Epidermal melanocyte (primary cell): ENCODE measurements at regions not wholly inside any gene's neighbourhood (a gene's known extent, or its start where the extent isn't known, plus 50 kb on each side); places are given as distances from the start of the nearest gene placed in this dataset.
"Not testable (repeated sequence)": the region's sequence is repeated elsewhere in the genome, so short reads cannot be mapped to it uniquely, and the experiment has no call there.

ENCODE experiments used
- DNase-seq: peaks from one replicate; pipeline ENCODE4 v3.0.0; 2011; ENCODE audit warnings: low spot score; ENCODE audit not compliant: insufficient read length

- no peak for DNase-seq
These were observed 189.7 kb upstream of the OR4E1 start for GRCh38 chr14:21863289-21863688.

GRCh38 chr14:21861153-21861552 is 187.5 kb upstream of the OR4E1 start:
- DNase-seq: no peak

GRCh38 chr14:21860172-21860571 is 186.6 kb upstream of the OR4E1 start:
- no peak for DNase-seq

GRCh38 chr14:21852775-21853174 is 179.2 kb upstream of the OR4E1 start:
- no peak for DNase-seq

GRCh38 chr14:21852061-21852664 is 178.5 kb upstream of the OR4E1 start:
- DNase-seq: no peak

- DNase-seq: not testable (repeated sequence)
These were observed 173.3 kb upstream of the OR4E1 start for GRCh38 chr14:21846902-21847301.

- no peak for DNase-seq
These were observed 172.7 kb upstream of the OR4E1 start for GRCh38 chr14:21846227-21846885.

GRCh38 chr14:21840765-21841164 is 167.1 kb upstream of the OR4E1 start:
- no peak for DNase-seq

- DNase-seq: no peak
These were observed 160.2 kb upstream of the OR4E1 start for GRCh38 chr14:21833836-21834235.

GRCh38 chr14:21825845-21826244 is 152.2 kb upstream of the OR4E1 start:
- no peak for DNase-seq

- DNase-seq: no peak
These were observed 151.6 kb upstream of the OR4E1 start for GRCh38 chr14:21825149-21825743.

GRCh38 chr14:21822109-21822508 is 148.5 kb upstream of the OR4E1 start:
- no peak for DNase-seq

- no peak for DNase-seq
These were observed 147.0 kb upstream of the OR4E1 start for GRCh38 chr14:21820631-21821030.

GRCh38 chr14:21819891-21820290 is 146.3 kb upstream of the OR4E1 start:
- not testable (repeated sequence) for DNase-seq

GRCh38 chr14:21817010-21817409 is 143.4 kb upstream of the OR4E1 start:
- not testable (repeated sequence) for DNase-seq

GRCh38 chr14:21807975-21808374 is 134.4 kb upstream of the OR4E1 start:
- no peak for DNase-seq

GRCh38 chr14:21804981-21805380 is 131.4 kb upstream of the OR4E1 start:
- no peak for DNase-seq

GRCh38 chr14:21802441-21802840 is 128.8 kb upstream of the OR4E1 start:
- DNase-seq: no peak

- DNase-seq: no peak
These were observed 123.3 kb upstream of the OR4E1 start for GRCh38 chr14:21796916-21797315.

- no peak for DNase-seq
These were observed 121.8 kb upstream of the OR4E1 start for GRCh38 chr14:21795456-21795855.

GRCh38 chr14:21791749-21792148 is 118.1 kb upstream of the OR4E1 start:
- DNase-seq: no peak

GRCh38 chr14:21788687-21789086 is 115.1 kb upstream of the OR4E1 start:
- DNase-seq: not testable (repeated sequence)

GRCh38 chr14:21787242-21787641 is 113.6 kb upstream of the OR4E1 start:
- not testable (repeated sequence) for DNase-seq
